Activated CD8-positive, alpha-beta T cell treated with anti-CD3 and anti-CD28 coated beads, Interleukin-2, amount 10 ng/mL, durations not matched to agents 7 days and 5 days (primary cell): ENCODE measurements at regions not wholly inside any gene's neighbourhood (a gene's known extent, or its start where the extent isn't known, plus 50 kb on each side); places are given as distances from the start of the nearest gene placed in this dataset.

Experiments
- ATAC-seq: fragments of 150-1000 bp; cut with Tn5 transposase; one replicate; pipeline ENCODE4 v1.10.0; 2021; ENCODE audit warnings: moderate library complexity
- CTCF ChIA-PET: fragments of 350-600 bp; sonication (Branson Sonifier 250); formaldehyde crosslinking; loops from one replicate; lab custom pipeline; 2021; ENCODE audit warnings: antibody characterized with exemption; lab: Charles Lee
- POLR2A ChIA-PET: fragments of 350-600 bp; sonication (Branson Sonifier 250); formaldehyde crosslinking; loops from one replicate; lab custom pipeline; 2021; ENCODE audit warnings: antibody characterized with exemption; lab: Charles Lee
- DNase-seq: peaks from one replicate; pipeline ENCODE4 v3.0.0-alpha.2; 2020
- H3K27ac Mint-ChIP-seq: one replicate; pipeline ENCODE4 v1.8.0; 2021; ENCODE audit warnings: mild to moderate bottlenecking, mixed read lengths
- H3K27me3 Mint-ChIP-seq: one replicate; pipeline ENCODE4 v1.8.0; 2021; ENCODE audit warnings: low read depth, mixed read lengths
- H3K36me3 Mint-ChIP-seq: one replicate; pipeline ENCODE4 v1.8.0; 2021; ENCODE audit warnings: low read depth, mixed read lengths
- H3K4me1 Mint-ChIP-seq: one replicate; pipeline ENCODE4 v1.8.0; 2021; ENCODE audit warnings: low read depth, mixed read lengths
- H3K4me3 Mint-ChIP-seq: one replicate; pipeline ENCODE4 v1.8.0; 2021; ENCODE audit warnings: mild to moderate bottlenecking, mixed read lengths
- H3K9me3 Mint-ChIP-seq: one replicate; pipeline ENCODE4 v1.8.0; 2022; ENCODE audit warnings: mixed read lengths; ENCODE audit not compliant: insufficient read depth

DNA sequence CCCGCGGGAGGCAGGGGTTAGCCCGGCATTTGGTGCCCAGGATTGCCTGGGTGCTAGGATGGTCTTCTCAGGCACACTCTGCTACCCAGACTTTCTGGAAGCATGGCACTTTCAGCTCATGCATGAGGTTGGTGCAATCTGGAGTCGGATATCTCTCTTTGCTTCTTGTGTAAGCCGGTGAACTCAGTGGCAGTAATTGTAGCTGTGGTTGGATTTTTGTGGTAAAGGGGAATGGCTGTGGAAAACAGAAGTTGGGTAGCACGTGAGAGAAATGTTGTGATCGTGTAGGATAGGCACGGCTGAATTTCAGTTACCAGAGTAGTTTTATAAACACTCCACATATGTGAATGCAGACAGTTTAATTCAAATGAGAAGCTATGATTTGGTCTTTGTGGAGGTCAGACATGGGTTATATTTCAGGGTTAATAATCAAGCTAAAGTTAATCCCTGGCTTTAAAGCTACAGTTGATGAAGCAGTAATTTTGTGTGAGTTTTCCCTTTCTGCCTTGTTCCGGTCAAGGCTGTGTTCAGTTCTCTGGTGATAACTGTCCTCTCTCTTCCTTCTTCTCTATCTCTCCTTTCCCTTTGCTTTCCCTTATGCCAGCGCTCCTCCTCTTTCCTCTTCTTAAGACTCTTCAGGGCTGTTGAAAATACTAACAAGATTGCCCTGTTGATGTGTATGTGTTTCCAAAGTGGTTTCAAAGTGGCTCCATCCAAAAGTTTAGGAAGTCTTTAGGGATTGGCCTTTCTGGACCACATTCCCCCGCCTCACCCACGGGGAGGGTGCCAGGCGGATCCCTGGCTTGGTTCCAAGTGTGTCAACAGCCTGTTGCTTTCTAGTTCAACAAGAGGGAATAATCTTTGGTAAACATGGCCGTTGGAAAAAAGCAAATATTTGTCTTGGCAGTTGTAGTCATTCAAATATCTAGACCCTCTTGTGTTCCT is 404.6 kb upstream of the C2CD4B start:
- CTCF ChIA-PET = no interaction called here
- Mint-ChIP-seq H3K27ac (no peak overlapping the region), H3K36me3 (no peaks in the 10 kb centered on the region), H3K4me3 (no peak overlapping the region), H3K9me3 (no peaks in the 10 kb centered on the region), H3K27me3 (peaks cover 8% of the 10 kb centered on the region), H3K4me1 (no peaks in the 10 kb centered on the region)
- no peak for ATAC-seq
- POLR2A ChIA-PET = no interaction called here
- no peak for DNase-seq

DNA sequence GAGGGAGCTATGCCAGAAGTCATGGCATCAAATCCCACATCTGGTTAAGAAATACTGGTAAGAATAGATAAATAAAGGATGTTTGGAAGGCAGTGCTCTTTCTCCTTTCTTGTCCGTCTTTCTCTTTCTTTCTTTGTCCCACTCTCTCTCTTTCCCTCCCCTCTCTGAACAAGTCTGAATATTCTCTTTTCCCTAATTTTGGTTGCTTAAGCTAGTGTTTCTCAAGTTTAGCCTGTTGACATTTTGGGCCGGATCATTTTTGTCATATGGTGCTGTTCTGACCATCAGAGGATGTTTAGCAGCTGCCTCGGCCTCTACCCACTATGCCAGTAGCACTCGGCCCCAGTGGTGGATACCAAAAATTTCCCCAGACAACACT is 405.3 kb upstream of the C2CD4B start:
- H3K4me3 Mint-ChIP-seq = no peak overlapping the region
- H3K9me3 Mint-ChIP-seq = no peaks in the 10 kb centered on the region
- ATAC-seq = no peak
- no peak overlapping the region for H3K27ac Mint-ChIP-seq
- H3K27me3 Mint-ChIP-seq = peaks cover 8% of the 10 kb centered on the region
- ChIA-PET POLR2A (no interaction called here), CTCF (no interaction called here)
- DNase-seq = no peak
- no peaks in the 10 kb centered on the region for H3K36me3 Mint-ChIP-seq
- H3K4me1 Mint-ChIP-seq = no peaks in the 10 kb centered on the region

DNA sequence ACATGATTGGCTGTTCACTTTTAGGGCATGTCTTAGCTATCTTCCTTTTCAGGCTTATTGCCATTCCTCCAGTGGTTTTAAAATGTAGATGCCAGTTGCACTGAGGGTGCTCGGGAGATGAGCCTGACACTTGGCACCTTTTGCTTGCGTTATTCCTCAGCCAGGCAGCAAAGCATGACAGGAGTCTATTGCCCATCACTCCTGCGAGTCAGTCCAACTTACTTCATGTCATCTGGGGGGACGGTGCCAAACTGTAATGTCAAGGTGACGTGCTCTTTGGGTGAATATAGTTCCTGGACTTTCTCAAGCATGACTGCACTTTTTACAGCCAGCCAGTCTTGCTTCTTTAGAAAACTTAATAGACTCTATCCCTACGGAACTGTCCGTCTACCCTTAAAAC is 406.0 kb upstream of the C2CD4B start:
- CTCF ChIA-PET = no interaction called here
- H3K27me3 Mint-ChIP-seq = peaks cover 8% of the 10 kb centered on the region
- H3K27ac Mint-ChIP-seq = no peak overlapping the region
- H3K4me1 Mint-ChIP-seq = no peaks in the 10 kb centered on the region
- no peaks in the 10 kb centered on the region for H3K9me3 Mint-ChIP-seq
- H3K36me3 Mint-ChIP-seq = no peaks in the 10 kb centered on the region
- no peak overlapping the region for H3K4me3 Mint-ChIP-seq
- ATAC-seq = no peak
- POLR2A ChIA-PET = interaction anchor here (0.7 kb wide), 1 partner anchor 10 kb away, joined by 3 read pairs; no protein-coding TSS in a partner anchor
- no peak for DNase-seq

DNA sequence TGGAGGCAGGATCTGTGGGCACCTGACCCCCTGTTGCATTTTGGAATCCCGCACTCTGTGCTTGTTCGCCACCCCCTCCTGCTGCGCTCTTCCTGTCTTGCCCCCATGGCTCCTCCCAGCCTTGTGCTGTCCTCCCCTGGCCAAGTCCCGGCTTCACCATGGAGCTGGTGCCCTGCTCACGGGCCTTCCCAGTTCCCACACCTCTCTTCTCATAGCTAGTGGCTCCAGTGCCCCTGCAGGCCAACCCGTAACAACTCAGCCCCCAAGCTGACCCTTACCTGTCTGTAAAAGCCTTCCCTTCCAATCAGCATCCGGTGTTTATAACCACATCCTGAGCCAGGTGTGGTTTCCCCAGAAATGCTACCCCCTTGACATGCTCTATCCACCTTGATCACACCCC is 407.7 kb upstream of the C2CD4B start:
- Mint-ChIP-seq H3K4me3 (no peak overlapping the region), H3K27ac (no peak overlapping the region)
- ATAC-seq = no peak

DNA sequence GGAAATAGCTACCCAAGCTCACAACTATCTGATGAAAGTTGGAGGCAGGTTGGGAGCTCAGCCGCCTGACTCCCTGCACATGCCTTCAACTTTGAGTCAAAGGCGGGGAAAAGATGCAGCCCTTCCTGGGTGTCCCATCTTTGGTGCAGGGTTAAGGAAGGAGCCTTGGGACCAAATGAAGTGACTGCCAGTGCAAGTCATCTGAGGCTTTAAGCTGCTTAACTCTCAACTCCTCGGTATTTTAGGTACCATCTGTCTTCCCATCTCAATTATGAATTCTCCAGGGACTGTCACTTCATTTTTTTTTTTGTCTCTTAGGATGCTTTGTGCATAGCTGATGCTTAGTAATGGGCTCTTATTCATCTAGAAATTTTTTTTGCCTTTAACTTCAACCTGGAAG is 408.8 kb upstream of the C2CD4B start:
- H3K36me3 Mint-ChIP-seq = no peaks in the 10 kb centered on the region
- ATAC-seq = no peak
- POLR2A ChIA-PET = no interaction called here
- CTCF ChIA-PET = no interaction called here
- H3K27ac Mint-ChIP-seq = no peak overlapping the region
- no peaks in the 10 kb centered on the region for H3K9me3 Mint-ChIP-seq
- no peaks in the 10 kb centered on the region for H3K4me1 Mint-ChIP-seq
- H3K27me3 Mint-ChIP-seq = peaks cover 8% of the 10 kb centered on the region
- no peak for DNase-seq
- no peak overlapping the region for H3K4me3 Mint-ChIP-seq

More for the DNA sequence above, 407.7 kb upstream of the C2CD4B start:
- no peak for DNase-seq
- CTCF ChIA-PET = no interaction called here
- Mint-ChIP-seq H3K27me3 (peaks cover 8% of the 10 kb centered on the region), H3K4me1 (no peaks in the 10 kb centered on the region), H3K9me3 (no peaks in the 10 kb centered on the region), H3K36me3 (no peaks in the 10 kb centered on the region)
- POLR2A ChIA-PET = no interaction called here

DNA sequence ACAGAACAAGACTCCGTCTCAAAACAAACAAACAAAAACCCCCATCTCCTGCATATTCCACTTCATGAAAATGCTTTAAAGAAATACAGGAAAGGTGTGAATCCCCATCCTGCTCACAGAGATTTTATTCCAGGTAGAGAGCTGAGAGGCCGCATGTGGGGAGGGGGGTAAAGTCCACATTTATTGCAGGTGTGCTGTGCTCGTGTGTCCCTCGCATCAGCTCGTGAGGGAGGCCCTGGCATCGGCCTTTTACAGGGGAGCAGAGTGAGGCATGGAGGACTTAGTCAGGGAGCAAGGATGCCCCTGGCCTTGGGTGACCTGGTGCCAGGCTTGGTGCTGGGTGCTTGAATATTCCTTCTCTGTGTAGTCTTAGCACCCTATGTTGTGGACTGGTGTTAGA is 413.5 kb upstream of the C2CD4B start:
- H3K36me3 Mint-ChIP-seq = no peaks in the 10 kb centered on the region
- ATAC-seq (no peak), DNase-seq (no peak)
- no peaks in the 10 kb centered on the region for H3K9me3 Mint-ChIP-seq
- no peak overlapping the region for H3K4me3 Mint-ChIP-seq
- peaks cover 9% of the 10 kb centered on the region for H3K27me3 Mint-ChIP-seq
- CTCF ChIA-PET = no interaction called here
- no peak overlapping the region for H3K27ac Mint-ChIP-seq
- POLR2A ChIA-PET = no interaction called here
- no peaks in the 10 kb centered on the region for H3K4me1 Mint-ChIP-seq

DNA sequence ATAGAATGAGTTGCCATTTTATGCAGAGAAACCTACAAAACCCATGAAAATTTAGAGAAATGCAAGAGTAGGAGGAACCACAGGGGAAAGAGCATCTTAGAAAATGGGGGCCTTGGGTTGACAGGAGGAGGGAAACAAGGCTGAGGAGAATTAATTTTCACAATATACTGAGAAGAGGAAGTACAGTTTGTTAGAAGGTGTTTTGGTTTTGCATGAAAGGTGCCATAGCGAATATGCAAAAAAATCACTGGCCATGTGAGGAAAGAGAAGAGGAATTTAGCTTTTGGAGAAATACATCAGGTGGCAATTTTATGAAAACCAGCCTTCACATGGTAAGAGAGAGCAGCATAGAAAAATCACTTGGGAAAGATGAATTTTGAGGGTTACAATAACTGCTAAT is 413.9 kb upstream of the C2CD4B start:
- POLR2A ChIA-PET = no interaction called here
- Mint-ChIP-seq H3K36me3 (no peaks in the 10 kb centered on the region), H3K27ac (no peak overlapping the region), H3K4me1 (no peaks in the 10 kb centered on the region), H3K27me3 (peaks cover 7% of the 10 kb centered on the region), H3K9me3 (no peaks in the 10 kb centered on the region), H3K4me3 (no peak overlapping the region)
- CTCF ChIA-PET = no interaction called here
- DNase-seq (no peak), ATAC-seq (no peak)

DNA sequence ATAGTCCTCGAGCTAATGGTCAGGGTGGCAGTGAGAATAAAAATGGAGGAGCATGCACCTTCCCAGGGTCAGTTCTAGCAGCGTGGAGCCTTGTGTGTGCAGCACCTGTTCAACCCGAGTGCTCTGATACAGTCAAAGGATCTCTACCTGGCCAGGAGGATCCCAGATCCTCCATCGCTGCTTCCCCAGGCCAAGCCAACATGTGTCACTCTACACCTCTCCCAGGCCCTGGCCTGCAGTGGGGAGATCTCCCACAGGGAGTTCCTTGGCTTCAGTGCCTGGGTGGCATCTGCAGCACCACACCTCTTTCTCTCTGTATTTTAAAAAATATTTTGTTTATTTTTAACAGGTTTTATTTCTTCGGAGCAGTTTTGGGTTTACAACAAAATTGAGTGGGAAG is 414.8 kb upstream of the C2CD4B start:
- Mint-ChIP-seq H3K36me3 (no peaks in the 10 kb centered on the region), H3K4me1 (no peaks in the 10 kb centered on the region), H3K4me3 (no peak overlapping the region), H3K27me3 (peaks cover 5% of the 10 kb centered on the region), H3K9me3 (no peaks in the 10 kb centered on the region), H3K27ac (no peak overlapping the region)
- ATAC-seq (no peak), DNase-seq (no peak)
- POLR2A ChIA-PET = no interaction called here
- CTCF ChIA-PET = no interaction called here

DNA sequence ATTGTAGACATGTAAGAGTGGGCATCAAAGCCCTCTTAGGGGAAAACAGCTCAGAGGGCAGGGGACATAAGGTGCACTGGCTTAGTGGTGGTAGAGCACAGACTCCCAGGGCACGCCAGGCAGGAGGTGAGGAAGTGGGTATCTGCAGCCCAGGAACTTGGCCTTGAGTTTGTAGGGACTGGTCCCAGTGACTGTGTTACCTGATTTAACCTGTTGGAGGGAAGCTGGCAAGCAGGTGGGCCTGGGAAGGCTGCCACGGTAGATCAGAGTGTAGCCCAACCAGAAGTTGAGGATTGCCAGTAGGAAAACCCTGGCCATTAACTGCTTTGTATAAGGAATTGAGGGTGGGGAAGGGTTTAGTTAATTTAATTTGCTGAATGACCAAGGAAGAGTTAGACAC is 417.5 kb upstream of the C2CD4B start:
- Mint-ChIP-seq H3K27ac (no peak overlapping the region), H3K9me3 (no peaks in the 10 kb centered on the region), H3K27me3 (peaks cover 8% of the 10 kb centered on the region), H3K4me3 (no peak overlapping the region), H3K4me1 (no peaks in the 10 kb centered on the region), H3K36me3 (no peaks in the 10 kb centered on the region)
- CTCF ChIA-PET = no interaction called here
- no peak for DNase-seq
- no peak for ATAC-seq
- POLR2A ChIA-PET = no interaction called here

DNA sequence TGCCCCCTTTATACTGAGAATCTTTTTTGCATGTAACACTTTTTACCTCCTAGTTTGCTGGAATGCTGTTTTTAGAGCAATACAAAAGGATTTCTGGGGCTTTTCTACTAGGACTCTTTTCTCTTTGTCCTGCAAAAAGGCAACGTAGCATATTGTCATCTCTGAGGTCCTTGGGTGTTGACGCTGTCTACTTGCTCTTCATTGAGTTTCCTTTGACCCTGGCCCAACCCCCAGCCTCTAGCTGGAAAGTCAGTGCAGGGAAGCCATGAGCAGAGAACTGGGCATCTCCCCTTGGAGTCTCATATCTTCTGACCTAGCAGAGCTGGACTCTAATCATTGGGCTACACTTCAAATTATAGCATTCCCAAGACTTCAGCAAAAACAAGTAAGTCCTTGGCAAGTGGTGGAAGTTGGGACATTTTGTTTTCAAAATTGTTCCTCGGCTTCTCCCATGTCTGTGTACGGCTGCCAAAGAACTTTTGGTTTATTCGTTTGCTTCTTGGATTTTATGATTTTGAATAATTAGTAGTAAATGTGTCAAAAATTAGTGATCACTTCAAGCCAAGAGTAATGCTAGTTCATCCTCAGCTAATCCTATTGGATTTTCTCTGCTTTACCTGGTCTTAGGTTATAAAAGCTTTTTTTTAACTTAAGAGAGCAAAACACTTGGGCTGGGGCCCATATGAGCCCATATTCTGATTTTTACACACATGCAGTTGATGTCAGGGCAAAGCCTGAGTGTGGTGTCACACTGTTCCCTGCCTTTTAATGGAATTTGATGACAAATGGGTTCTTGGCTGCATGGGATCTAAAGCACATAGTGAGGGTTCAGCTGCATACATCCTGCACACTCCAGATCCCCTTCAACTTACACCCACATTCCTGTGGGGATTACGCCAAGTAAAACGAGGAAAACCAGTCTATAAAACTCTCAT is 419.5 kb upstream of the C2CD4B start:
- no peak overlapping the region for H3K4me3 Mint-ChIP-seq
- peaks cover 8% of the 10 kb centered on the region for H3K27me3 Mint-ChIP-seq
- DNase-seq (no peak), ATAC-seq (no peak)
- ChIA-PET POLR2A (no interaction called here), CTCF (no interaction called here)
- H3K9me3 Mint-ChIP-seq = no peaks in the 10 kb centered on the region
- H3K27ac Mint-ChIP-seq = no peak overlapping the region
- H3K4me1 Mint-ChIP-seq = no peaks in the 10 kb centered on the region
- no peaks in the 10 kb centered on the region for H3K36me3 Mint-ChIP-seq

DNA sequence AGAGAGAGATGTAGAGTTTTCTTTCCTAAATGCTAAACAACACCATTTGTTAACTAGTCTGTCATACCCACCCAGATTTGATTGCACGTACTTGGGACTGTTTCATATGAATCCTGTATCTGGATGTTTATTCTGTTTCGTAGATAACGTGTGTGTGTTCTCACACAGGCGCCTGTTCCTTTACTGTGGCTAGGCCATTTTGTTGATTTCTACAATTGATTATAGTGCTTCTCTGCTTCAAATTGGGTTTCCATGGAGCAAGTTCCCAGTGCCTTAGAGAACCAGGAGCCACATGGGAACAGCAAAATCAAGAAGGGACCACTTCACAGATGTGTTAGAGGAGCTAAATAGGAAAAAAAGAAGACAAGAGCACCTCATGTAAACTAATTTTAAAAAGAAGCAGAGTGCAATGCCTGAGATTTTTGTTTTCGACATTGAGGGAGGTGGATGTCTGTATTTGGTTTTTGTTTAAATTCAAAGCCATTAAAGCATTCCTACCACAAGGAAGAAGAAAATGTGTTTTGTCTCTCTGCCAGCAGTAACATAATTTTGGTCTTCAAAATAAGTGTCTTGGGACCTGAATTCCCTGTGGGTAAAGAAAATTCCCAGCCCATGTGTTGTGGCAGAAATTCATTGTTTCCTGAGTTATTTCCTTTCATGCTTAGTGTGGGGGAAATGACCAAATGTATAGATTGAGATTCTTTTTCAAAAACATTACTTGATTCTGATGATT is 424.0 kb upstream of the C2CD4B start:
- ChIA-PET POLR2A (no interaction called here), CTCF (no interaction called here)
- no peaks in the 10 kb centered on the region for H3K36me3 Mint-ChIP-seq
- DNase-seq = no peak
- no peak overlapping the region for H3K27ac Mint-ChIP-seq
- H3K27me3 Mint-ChIP-seq = peaks cover 6% of the 10 kb centered on the region
- no peaks in the 10 kb centered on the region for H3K4me1 Mint-ChIP-seq
- no peak for ATAC-seq
- H3K4me3 Mint-ChIP-seq = no peak overlapping the region
- no peaks in the 10 kb centered on the region for H3K9me3 Mint-ChIP-seq
